ENCODE measurements at regions not wholly inside any gene's neighbourhood (a gene's known extent, or its start where the extent isn't known, plus 50 kb on each side); places are given as distances from the start of the nearest gene placed in this dataset.

GRCh38 chr12:16421806-16422205, 74.4 kb downstream of the MGST1 start:
- Histone ChIP-seq H3K9me3 (ENCODE audit: control insufficient read depth, insufficient read depth, low read depth, low read length) (no peaks in the 10 kb centered on the region), H3K4me3 (ENCODE audit: low read depth in 2 of 2, low read length in 2 of 2) (no peak overlapping the region), H3K27ac (ENCODE audit: low read length) (no peak overlapping the region), H3K4me1 (ENCODE audit: control insufficient read depth, insufficient read depth, low read length) (no peaks in the 10 kb centered on the region), H3K36me3 (ENCODE audit: control insufficient read depth, insufficient read depth, low read length) (no peaks in the 10 kb centered on the region), H3K27me3 (ENCODE audit: control insufficient read depth, insufficient read depth, low read length) (no peaks in the 10 kb centered on the region)
- in situ Hi-C loops (cut with HindIII; ENCODE audit: low pct_unique_long_range_greater_than_20kb, low sequenced_read_pairs) = no loop called here
- POLR2A ChIA-PET = no interaction called here
- intact Hi-C loops (cut with micrococcal nuclease; ENCODE audit: unreplicated experiment) = no loop called here
- BruUV-seq (replicated peaks) = no TSS peak
- ATAC-seq (no peak), DNase-seq (ENCODE audit: low read depth, low spot score) (no peak)
- CTCF ChIA-PET = no interaction called here
- TF ChIP-seq SIN3A (IDR thresholded peaks at IDR 0.05; ENCODE audit: borderline replicate concordance, insufficient read depth, low read depth, low read length) = no peak
- no peak for TF ChIP-seq TCF7L2 (IDR thresholded peaks at IDR 0.05; ENCODE audit: low read depth, low read length)
- TF ChIP-seq REST (IDR thresholded peaks at IDR 0.05; ENCODE audit: insufficient read depth in 1 of 2, low read depth in 2 of 2, low read length in 1 of 2) = no peak
- TF ChIP-seq CTCF (IDR thresholded peaks at IDR 0.05) = no peak
- no peak for TF ChIP-seq POLR2AphosphoS5 (IDR thresholded peaks at IDR 0.05; ENCODE audit: low read depth, low read length)

DNA sequence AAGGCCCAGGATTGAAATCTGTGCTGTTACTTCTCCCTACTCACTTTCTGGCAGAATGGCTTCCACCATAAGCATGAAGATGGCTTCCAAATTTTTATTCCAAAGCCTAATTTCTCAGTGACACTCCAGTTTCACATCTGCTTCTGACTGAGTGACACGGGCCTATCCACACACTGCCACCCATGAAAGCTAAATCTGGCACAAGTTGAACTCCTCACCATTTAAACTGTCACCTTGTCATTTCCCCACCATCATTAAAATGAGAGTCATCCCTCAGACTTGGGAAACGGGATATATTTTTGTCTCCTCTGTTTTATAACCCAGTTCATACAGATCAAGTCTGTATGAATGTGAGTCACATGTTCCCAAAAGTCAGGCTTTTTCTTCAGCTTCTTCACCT, 77.1 kb downstream of the MGST1 start:
- ATAC-seq = no peak
- H3K4me3 ChIP-seq (ENCODE audit: low read depth in 2 of 2, low read length in 2 of 2) = no peak overlapping the region
- CTCF ChIA-PET = no interaction called here
- no peaks in the 10 kb centered on the region for H3K36me3 ChIP-seq (ENCODE audit: control insufficient read depth, insufficient read depth, low read length)
- no TSS peak for BruUV-seq (replicated peaks)
- TF ChIP-seq REST (IDR thresholded peaks at IDR 0.05; ENCODE audit: insufficient read depth in 1 of 2, low read depth in 2 of 2, low read length in 1 of 2) = no peak
- no peak for TF ChIP-seq CTCF (IDR thresholded peaks at IDR 0.05)
- TF ChIP-seq POLR2AphosphoS5 (IDR thresholded peaks at IDR 0.05; ENCODE audit: low read depth, low read length) = no peak
- TF ChIP-seq TCF7L2 (IDR thresholded peaks at IDR 0.05; ENCODE audit: low read depth, low read length) = no peak
- no peak for TF ChIP-seq SIN3A (IDR thresholded peaks at IDR 0.05; ENCODE audit: borderline replicate concordance, insufficient read depth, low read depth, low read length)
- DNase-seq (ENCODE audit: low read depth, low spot score) = no peak
- intact Hi-C loops (cut with micrococcal nuclease; ENCODE audit: unreplicated experiment) = no loop called here
- H3K27me3 ChIP-seq (ENCODE audit: control insufficient read depth, insufficient read depth, low read length) = no peaks in the 10 kb centered on the region
- H3K27ac ChIP-seq (ENCODE audit: low read length) = no peak overlapping the region
- no peaks in the 10 kb centered on the region for H3K4me1 ChIP-seq (ENCODE audit: control insufficient read depth, insufficient read depth, low read length)
- in situ Hi-C loops (cut with HindIII; ENCODE audit: low pct_unique_long_range_greater_than_20kb, low sequenced_read_pairs) = no loop called here
- H3K9me3 ChIP-seq (ENCODE audit: control insufficient read depth, insufficient read depth, low read depth, low read length) = no peaks in the 10 kb centered on the region
- POLR2A ChIA-PET = no interaction called here
